ENCODE measurements at regions not wholly inside any gene's neighbourhood (a gene's known extent, or its start where the extent isn't known, plus 50 kb on each side); places are given as distances from the start of the nearest gene placed in this dataset.

- DNase-seq (peak in 1 of 3 donors; percentile 68), ATAC-seq (ENCODE audit: insufficient read depth, low FRiP score) (no peak)
- TF ChIP-seq, protein P1, sequence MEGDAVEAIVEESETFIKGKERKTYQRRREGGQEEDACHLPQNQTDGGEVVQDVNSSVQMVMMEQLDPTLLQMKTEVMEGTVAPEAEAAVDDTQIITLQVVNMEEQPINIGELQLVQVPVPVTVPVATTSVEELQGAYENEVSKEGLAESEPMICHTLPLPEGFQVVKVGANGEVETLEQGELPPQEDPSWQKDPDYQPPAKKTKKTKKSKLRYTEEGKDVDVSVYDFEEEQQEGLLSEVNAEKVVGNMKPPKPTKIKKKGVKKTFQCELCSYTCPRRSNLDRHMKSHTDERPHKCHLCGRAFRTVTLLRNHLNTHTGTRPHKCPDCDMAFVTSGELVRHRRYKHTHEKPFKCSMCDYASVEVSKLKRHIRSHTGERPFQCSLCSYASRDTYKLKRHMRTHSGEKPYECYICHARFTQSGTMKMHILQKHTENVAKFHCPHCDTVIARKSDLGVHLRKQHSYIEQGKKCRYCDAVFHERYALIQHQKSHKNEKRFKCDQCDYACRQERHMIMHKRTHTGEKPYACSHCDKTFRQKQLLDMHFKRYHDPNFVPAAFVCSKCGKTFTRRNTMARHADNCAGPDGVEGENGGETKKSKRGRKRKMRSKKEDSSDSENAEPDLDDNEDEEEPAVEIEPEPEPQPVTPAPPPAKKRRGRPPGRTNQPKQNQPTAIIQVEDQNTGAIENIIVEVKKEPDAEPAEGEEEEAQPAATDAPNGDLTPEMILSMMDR (IDR thresholded peaks at IDR 0.05; ENCODE audit: control extremely low read depth, extremely low read depth), result no peak
- H3K27ac ChIP-seq (ENCODE audit: low read depth in 1 of 2, low read length in 1 of 2), result no peak overlapping the region
- H3K9me3 ChIP-seq (ENCODE audit: control insufficient read depth in 4 of 4, insufficient read depth in 3 of 4, low read length in 3 of 4), result no peaks in the 10 kb centered on the region
- peak overlapping the region in 1 of 2 donors; percentile 26 for H3K9ac ChIP-seq (ENCODE audit: insufficient read depth in 1 of 2, low read length in 2 of 2)
- peaks cover 0 to 42% (median 14%) of the 10 kb centered on the region in 5 donors for H3K4me1 ChIP-seq (ENCODE audit: control insufficient read depth in 5 of 5, insufficient read depth in 5 of 5, low read length in 5 of 5)
- H3K36me3 ChIP-seq (ENCODE audit: control insufficient read depth in 4 of 4, insufficient read depth in 4 of 4, low read length in 4 of 4), result no peaks in the 10 kb centered on the region
- no peak overlapping the region for H3K4me3 ChIP-seq
- no peaks in the 10 kb centered on the region for H3K27me3 ChIP-seq (ENCODE audit: control insufficient read depth in 3 of 3, insufficient read depth in 3 of 3, low read length in 2 of 3)
- WGBS, 2 donors, result 23 to 54% methylated on average over 3 of the region's 3 CpGs
These were observed 164.2 kb upstream of the SPRY1 start for GRCh38 chr4:123232439-123232838.

- ATAC-seq (ENCODE audit: insufficient read depth, low FRiP score), result no peak
- Histone ChIP-seq H3K36me3 (ENCODE audit: control insufficient read depth in 4 of 4, insufficient read depth in 4 of 4, low read length in 4 of 4) (no peaks in the 10 kb centered on the region), H3K9me3 (ENCODE audit: control insufficient read depth in 4 of 4, insufficient read depth in 3 of 4, low read length in 3 of 4) (peaks cover 0 to 1% (median 0%) of the 10 kb centered on the region in 4 donors), H3K4me1 (ENCODE audit: control insufficient read depth in 5 of 5, insufficient read depth in 5 of 5, low read length in 5 of 5) (peaks cover 2 to 42% (median 14%) of the 10 kb centered on the region in 5 donors), H3K27ac (ENCODE audit: low read depth in 1 of 2, low read length in 1 of 2) (no peak overlapping the region), H3K27me3 (ENCODE audit: control insufficient read depth in 3 of 3, insufficient read depth in 3 of 3, low read length in 2 of 3) (no peaks in the 10 kb centered on the region), H3K4me3 (no peak overlapping the region), H3K9ac (ENCODE audit: insufficient read depth in 1 of 2, low read length in 2 of 2) (no peak overlapping the region)
- DNase-seq, result peak; percentile 35 to 77 (median 66)
- WGBS, 2 donors, result 37 to 58% methylated on average over 4 of the region's 4 CpGs
- TF ChIP-seq, protein P1 (IDR thresholded peaks at IDR 0.05; ENCODE audit: control extremely low read depth, extremely low read depth), result no peak
These were observed 163.3 kb upstream of the SPRY1 start for GRCh38 chr4:123233136-123233768.

GRCh38 chr4:123234955-123235354 is 161.6 kb upstream of the SPRY1 start:
- H3K27ac ChIP-seq (ENCODE audit: low read depth in 1 of 2, low read length in 1 of 2), result no peak overlapping the region
- H3K9me3 ChIP-seq (ENCODE audit: control insufficient read depth in 4 of 4, insufficient read depth in 3 of 4, low read length in 3 of 4), result peaks cover 0 to 1% (median 0%) of the 10 kb centered on the region in 4 donors
- H3K36me3 ChIP-seq (ENCODE audit: control insufficient read depth in 4 of 4, insufficient read depth in 4 of 4, low read length in 4 of 4), result no peaks in the 10 kb centered on the region
- no peak overlapping the region for H3K9ac ChIP-seq (ENCODE audit: insufficient read depth in 1 of 2, low read length in 2 of 2)
- peaks cover 2 to 42% (median 14%) of the 10 kb centered on the region in 5 donors for H3K4me1 ChIP-seq (ENCODE audit: control insufficient read depth in 5 of 5, insufficient read depth in 5 of 5, low read length in 5 of 5)
- TF ChIP-seq, protein P1 (IDR thresholded peaks at IDR 0.05; ENCODE audit: control extremely low read depth, extremely low read depth), result no peak
- H3K27me3 ChIP-seq (ENCODE audit: control insufficient read depth in 3 of 3, insufficient read depth in 3 of 3, low read length in 2 of 3), result no peaks in the 10 kb centered on the region
- H3K4me3 ChIP-seq, result no peak overlapping the region
- DNase-seq (peak in 2 of 3 donors; percentile 79 to 83), ATAC-seq (ENCODE audit: insufficient read depth, low FRiP score) (no peak)

GRCh38 chr4:123235431-123235830 is 161.2 kb upstream of the SPRY1 start:
- DNase-seq, result peak in 2 of 3 donors; percentile 32 to 47

More at GRCh38 chr4:123235431-123235830, 161.2 kb upstream of the SPRY1 start:
- Histone ChIP-seq H3K27me3 (ENCODE audit: control insufficient read depth in 3 of 3, insufficient read depth in 3 of 3, low read length in 2 of 3) (no peaks in the 10 kb centered on the region), H3K4me1 (ENCODE audit: control insufficient read depth in 5 of 5, insufficient read depth in 5 of 5, low read length in 5 of 5) (peaks cover 2 to 42% (median 14%) of the 10 kb centered on the region in 5 donors), H3K9ac (ENCODE audit: insufficient read depth in 1 of 2, low read length in 2 of 2) (no peak overlapping the region), H3K36me3 (ENCODE audit: control insufficient read depth in 4 of 4, insufficient read depth in 4 of 4, low read length in 4 of 4) (no peaks in the 10 kb centered on the region), H3K9me3 (ENCODE audit: control insufficient read depth in 4 of 4, insufficient read depth in 3 of 4, low read length in 3 of 4) (peaks cover 0 to 1% (median 0%) of the 10 kb centered on the region in 4 donors), H3K27ac (ENCODE audit: low read depth in 1 of 2, low read length in 1 of 2) (no peak overlapping the region), H3K4me3 (no peak overlapping the region)
- 51 to 81% methylated on average over 2 of the region's 2 CpGs for WGBS, 2 donors
- TF ChIP-seq, protein P1 (IDR thresholded peaks at IDR 0.05; ENCODE audit: control extremely low read depth, extremely low read depth), result no peak
- ATAC-seq (ENCODE audit: insufficient read depth, low FRiP score), result no peak
